HG02870 (cell line): ENCODE measurements at regions not wholly inside any gene's neighbourhood (a gene's known extent, or its start where the extent isn't known, plus 50 kb on each side); places are given as distances from the start of the nearest gene placed in this dataset.

Experiments used
- ATAC-seq: cut with Tn5 transposase; IDR thresholded peaks from one replicate; pipeline ENCODE4 v1.9.1; 2021; ENCODE audit warnings: mild to moderate bottlenecking, moderate library complexity; ENCODE audit not compliant: unreplicated experiment

GRCh38 chr4:17120761-17121160 is 222.3 kb upstream of the LDB2 start:
- ATAC-seq: no peak

GRCh38 chr4:17117746-17118145 is 219.3 kb upstream of the LDB2 start:
- no peak for ATAC-seq

- ATAC-seq: no peak
Observed at GRCh38 chr4:17115583-17115982, 217.1 kb upstream of the LDB2 start.

- peak; percentile 57 for ATAC-seq
Observed at GRCh38 chr4:17112292-17112659, 213.8 kb upstream of the LDB2 start.

GRCh38 chr4:17109126-17109525 is 210.7 kb upstream of the LDB2 start:
- no peak for ATAC-seq

GRCh38 chr4:17103231-17103630 is 204.8 kb upstream of the LDB2 start:
- no peak for ATAC-seq

GRCh38 chr4:17098996-17099395 is 200.6 kb upstream of the LDB2 start:
- no peak for ATAC-seq

GRCh38 chr4:17098401-17098800 is 200.0 kb upstream of the LDB2 start:
- no peak for ATAC-seq

GRCh38 chr4:17097362-17097761 is 198.9 kb upstream of the LDB2 start:
- no peak for ATAC-seq

- ATAC-seq: no peak
Observed at GRCh38 chr4:17096692-17097091, 198.2 kb upstream of the LDB2 start.

- no peak for ATAC-seq
Observed at GRCh38 chr4:17095771-17096170, 197.3 kb upstream of the LDB2 start.

- ATAC-seq: no peak
Observed at GRCh38 chr4:17094876-17095210, 196.4 kb upstream of the LDB2 start.

- no peak for ATAC-seq
Observed at GRCh38 chr4:17094159-17094875, 195.9 kb upstream of the LDB2 start.

GRCh38 chr4:17093481-17093880 is 195.0 kb upstream of the LDB2 start:
- no peak for ATAC-seq

- peak; percentile 90 for ATAC-seq
Observed at GRCh38 chr4:17092736-17093437, 194.4 kb upstream of the LDB2 start.

- ATAC-seq: no peak
Observed at GRCh38 chr4:17091104-17091503, 192.7 kb upstream of the LDB2 start.

- ATAC-seq: no peak
Observed at GRCh38 chr4:17090063-17090462, 191.6 kb upstream of the LDB2 start.

GRCh38 chr4:17085416-17085815 is 187.0 kb upstream of the LDB2 start:
- ATAC-seq: no peak

- no peak for ATAC-seq
Observed at GRCh38 chr4:17082186-17082585, 183.7 kb upstream of the LDB2 start.

- no peak for ATAC-seq
Observed at GRCh38 chr4:17081179-17081578, 182.7 kb upstream of the LDB2 start.

- no peak for ATAC-seq
Observed at GRCh38 chr4:17077105-17077504, 178.7 kb upstream of the LDB2 start.

GRCh38 chr4:17072483-17072882 is 174.0 kb upstream of the LDB2 start:
- ATAC-seq: no peak

GRCh38 chr4:17068891-17069290 is 170.4 kb upstream of the LDB2 start:
- no peak for ATAC-seq
